ENCODE measurements at regions not wholly inside any gene's neighbourhood (a gene's known extent, or its start where the extent isn't known, plus 50 kb on each side); places are given as distances from the start of the nearest gene placed in this dataset.

DNA sequence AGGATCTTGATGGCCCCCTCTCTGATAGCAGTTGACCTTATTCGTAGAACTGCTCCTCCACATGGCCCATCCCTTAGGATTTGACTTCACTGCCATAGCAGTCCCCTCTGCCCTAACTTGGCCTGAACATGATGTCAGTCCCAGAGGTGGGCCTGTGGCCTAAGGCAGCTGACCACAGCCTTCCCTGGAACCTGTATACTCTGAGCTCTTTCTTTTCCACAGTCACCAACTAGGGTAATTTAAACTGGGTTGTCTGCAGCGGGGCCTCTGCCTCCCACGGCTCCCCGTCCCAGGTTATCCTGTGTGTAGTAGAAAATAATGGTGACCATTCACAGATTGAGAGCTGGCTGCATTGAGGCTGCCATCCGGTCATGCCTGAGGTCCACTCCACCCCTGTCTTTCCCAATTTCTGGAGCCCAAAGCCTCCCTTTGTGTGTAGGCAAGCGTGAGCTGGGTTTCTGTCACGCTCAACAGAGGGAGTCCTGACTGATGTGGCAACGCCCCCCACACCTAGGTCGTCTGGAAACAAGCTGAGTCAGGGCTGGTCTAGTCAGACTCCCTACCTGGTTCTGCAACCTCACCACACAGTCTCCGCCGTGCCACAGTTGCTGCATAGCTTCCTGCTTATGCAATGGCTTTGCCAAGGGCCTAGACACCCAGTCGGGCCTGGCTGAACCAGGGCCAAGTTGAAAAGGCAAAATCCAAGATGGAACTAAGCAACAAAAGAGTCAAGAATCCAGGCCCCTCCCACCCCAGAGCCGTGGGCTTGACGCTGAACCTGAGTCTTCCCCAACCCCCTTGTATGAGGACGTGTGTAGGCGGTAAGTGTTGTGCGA is 284.5 kb downstream of the XXYLT1 start:
- DNase-seq (ENCODE audit: extremely low read depth in 1 of 2, low read depth in 1 of 2) = no peak

DNA sequence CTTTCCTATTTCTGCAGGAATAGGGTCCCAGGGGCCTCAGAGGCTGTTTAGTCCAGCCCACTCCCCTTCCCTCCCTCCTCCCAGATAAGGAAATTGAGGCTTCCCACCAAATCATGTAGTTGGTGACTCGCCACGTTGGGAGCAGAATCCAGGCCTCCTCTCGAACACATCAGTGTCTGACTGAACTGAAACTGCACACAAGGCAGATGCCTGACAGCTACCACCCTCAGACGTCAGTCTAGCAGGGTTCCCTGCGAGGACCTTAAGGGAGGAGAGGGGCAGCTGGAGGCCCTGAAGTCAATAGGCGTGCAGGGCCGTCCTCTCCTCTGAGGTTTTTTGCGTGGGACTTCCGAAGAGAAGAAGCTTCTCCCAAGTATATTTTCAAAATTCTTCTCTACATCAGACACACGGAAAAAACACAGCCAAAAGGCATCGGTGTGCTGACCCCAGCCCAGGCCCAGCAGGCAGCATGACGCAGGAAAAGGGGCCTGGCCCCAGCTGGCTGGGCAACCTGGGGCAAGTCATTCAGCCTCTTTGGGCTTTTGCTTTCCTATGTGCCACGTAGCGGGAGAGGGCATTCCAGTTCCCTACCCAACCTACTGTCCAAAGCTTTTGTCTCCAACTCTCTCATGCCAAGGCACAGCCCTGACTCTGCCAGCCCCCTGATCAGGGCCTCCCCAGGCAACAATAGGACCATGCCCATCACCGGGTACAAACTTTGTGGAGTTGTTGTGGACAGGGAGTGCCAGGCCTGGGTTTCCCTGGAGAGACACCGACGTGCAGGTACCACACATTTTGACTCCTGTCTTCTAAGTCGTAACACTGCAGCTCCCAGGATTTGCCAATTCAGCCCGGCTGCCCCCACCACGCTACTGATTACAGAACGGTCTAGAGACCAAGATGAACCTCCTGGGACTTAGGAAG is 283.1 kb downstream of the XXYLT1 start:
- DNase-seq (ENCODE audit: extremely low read depth in 1 of 2, low read depth in 1 of 2) = no peak

DNA sequence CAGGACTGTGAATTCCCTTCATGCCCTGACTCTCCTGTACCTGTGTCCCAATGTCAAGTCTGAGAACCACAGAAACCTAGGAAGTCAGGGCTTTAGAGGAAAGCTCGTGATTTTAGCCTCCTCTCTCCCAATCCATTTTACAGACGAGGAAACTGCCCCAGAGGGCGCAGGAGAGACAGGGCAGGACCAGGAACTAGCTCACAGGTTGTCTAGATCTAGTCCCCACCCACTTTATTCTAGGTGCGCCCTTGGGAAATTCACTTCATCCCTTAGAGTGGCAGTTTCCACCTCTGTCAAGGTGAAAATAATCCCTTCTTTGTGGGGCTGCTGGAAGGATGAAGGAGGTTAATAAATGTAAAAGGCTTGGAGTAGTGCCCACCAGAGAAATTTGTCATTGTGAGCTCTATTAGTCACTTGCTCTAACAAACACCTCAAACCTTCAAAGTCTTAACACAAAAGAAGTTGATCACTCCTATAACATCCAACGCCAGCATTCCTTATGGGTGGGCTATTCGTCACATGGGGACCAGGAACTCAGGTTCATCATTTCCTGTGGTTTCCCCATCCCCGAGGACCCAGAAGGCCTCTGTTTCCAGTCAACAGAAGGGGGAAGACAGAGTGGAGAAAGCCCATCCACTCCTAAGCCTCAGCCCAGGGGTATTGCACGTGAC is 282.3 kb downstream of the XXYLT1 start:
- no peak for DNase-seq (ENCODE audit: extremely low read depth in 1 of 2, low read depth in 1 of 2)

DNA sequence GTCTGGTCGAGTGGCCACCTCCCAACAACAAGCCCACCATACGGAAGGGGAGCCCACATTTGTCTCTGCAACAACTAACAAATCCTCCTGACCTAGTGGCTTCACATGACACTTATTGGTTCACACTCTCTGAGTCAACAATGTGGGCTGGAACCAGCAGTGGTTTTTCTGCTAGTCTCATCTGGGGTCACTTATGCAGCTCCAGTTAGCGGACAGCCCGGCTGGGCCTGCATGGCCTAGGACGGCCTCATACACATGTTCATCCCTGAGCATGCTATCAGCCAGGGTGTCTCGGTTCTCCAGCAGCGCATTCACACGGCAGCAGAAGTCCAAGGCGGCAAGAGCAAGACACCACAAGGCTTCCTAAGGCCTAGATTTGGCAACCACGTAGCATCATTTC is 281.7 kb downstream of the XXYLT1 start:
- DNase-seq (ENCODE audit: extremely low read depth in 1 of 2, low read depth in 1 of 2) = no peak

DNA sequence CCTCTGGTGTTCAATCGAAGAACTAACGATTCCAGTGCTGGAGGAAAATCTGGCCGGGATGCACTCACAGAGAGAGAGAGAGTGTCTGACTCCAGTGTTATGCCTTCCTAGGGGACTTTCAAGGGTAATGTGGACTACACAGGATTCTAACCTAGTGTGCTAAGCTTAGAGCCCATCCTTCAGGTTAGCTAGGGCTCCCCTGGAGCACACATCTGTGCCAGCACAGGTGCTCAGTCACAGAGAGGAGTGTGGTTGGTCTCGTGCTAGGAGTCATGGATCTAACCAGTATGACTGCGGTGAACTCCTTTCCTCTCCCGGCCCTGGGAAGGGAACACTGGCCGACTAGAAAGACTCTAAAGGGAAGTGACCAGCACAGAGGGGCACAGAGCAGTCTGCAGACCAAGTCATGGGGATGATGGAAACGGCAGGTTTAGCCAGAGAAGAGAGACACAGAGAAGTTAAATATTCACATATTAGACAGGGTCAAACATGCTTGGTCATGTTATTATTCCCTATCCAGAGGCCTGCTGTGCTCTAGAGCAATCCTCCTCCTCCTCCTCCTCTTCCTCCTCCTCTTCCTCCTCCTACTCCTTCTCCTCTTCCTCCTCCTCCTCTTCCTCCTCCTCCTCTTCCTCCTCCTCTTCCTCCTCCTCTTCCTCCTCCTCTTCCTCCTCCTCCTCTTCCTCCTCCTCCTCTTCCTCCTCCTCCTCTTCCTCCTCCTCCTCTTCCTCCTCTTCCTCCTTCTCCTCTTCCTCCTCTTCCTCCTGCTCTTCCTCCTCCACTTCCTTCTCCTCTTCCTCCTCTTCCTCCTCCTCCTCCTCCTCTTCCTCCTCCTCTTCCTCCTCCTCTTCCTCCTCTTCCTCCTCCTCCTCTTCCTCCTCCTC is 280.3 kb downstream of the XXYLT1 start:
- no peak for DNase-seq (ENCODE audit: extremely low read depth in 1 of 2, low read depth in 1 of 2)

DNA sequence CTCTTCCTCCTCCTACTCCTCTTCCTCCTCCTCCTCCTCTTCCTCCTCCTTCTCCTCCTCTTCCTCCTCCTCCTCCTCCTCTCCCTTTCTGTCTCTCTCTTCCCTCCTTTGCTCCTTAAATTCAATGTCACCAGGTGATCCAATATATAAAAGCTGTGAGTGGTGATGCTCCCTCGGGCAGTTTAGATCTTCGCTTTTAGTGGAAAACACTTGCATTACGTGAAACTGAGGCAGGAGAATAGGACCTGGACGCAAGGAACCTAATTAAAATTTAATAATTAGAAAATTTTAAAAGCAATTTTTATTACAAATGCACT is 279.7 kb downstream of the XXYLT1 start:
- DNase-seq (ENCODE audit: extremely low read depth in 1 of 2, low read depth in 1 of 2) = no peak

DNA sequence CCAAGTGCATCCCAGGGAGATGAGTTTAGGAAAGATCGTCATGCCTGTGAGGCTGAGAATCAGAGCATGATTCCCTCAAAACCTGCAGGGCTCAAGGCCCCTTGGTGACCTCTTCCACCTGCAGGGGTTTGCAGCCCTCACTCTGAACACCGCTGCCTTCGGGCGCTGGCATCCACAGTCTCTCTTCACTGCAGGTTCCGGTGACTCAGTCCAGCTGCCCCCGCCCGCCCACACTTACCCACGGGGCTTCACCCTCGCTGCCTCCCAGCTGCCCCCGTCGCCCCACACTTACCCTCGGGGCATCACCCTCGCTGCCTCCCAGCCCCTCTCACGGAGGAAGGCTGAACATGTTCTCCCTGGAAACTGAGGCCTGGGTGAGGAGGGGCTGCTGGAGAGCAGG is 277.1 kb downstream of the XXYLT1 start:
- no peak for DNase-seq (ENCODE audit: extremely low read depth in 1 of 2, low read depth in 1 of 2)

DNA sequence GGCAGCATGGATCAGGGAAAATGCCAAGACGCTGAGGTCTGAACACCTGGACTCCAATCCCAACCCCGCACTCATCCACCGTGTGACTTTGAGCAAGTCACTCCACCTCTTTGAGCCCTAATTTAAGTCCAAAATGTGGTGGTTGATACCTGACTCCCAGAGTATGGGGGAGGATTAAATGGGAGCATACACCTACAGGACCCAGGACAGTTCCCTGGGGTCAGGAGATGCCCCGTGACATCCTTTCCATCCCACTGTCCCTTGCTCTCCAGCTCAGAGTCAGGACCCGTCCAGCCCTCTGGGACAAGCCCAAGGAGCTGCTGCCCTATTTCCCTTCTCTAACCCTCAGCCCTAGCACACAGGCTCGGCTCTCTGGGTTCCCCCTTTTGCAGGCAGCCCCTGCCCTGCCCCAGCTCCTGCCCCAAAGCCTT is 276.4 kb downstream of the XXYLT1 start:
- no peak for DNase-seq (ENCODE audit: extremely low read depth in 1 of 2, low read depth in 1 of 2)

DNA sequence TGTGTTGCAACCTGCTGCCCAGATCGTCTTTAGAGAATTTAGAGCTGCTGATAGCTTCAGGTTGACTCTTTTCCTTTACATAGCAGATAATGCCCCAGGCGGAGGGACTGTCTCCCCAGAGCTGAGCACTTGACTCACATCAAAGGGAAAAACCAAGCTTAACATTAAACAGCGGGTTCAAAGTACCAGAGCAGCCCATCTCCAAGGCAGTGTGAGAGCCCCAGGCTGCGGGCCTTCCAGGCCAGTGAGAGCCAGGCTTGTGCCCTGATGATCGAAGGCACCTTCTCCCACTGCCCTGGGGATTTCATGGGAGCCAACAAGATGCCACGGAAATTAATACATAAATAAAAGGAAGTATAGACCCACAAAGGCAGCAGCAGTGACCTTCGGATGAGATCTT is 275.6 kb downstream of the XXYLT1 start:
- DNase-seq (ENCODE audit: extremely low read depth in 1 of 2, low read depth in 1 of 2) = no peak

DNA sequence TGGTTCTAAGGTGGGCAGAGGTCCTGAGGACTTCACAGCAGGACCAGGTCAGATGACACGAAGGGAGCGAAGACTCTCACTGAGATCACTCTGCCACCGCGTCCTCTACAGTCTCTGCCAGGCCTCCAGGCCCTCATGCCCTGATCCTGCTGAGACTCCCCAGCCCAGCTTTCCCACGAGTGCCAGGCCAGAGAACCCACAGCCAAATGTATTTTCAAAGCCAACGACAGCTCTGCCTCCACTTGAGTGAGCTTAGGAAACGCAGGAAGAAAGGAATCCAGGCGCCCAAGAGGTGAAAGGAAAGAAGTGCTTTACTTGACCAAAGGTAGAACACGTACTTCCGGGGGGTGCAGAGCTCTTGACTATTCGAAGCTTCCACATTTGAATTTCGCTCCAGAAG is 275.0 kb downstream of the XXYLT1 start:
- no peak for DNase-seq (ENCODE audit: extremely low read depth in 1 of 2, low read depth in 1 of 2)

DNA sequence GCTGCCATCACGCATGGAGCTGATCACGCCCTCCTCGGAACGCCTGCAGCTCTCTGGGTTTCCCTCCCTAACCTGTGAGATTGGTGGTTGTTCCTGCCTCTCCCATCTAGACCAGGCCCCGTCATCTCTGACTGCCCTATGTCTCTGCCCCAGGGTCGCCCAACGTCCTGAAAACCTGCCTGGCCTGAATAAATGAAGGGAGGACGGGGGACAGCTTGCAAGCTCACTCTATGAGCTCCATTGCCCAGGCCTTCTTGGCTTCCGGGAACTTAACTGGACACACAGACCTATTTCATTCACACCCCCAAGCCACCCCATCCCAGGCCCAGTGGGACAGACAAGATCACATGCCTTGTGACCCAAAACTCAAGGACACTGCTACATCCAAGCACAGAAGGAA is 274.2 kb downstream of the XXYLT1 start:
- DNase-seq (ENCODE audit: extremely low read depth in 1 of 2, low read depth in 1 of 2) = no peak

DNA sequence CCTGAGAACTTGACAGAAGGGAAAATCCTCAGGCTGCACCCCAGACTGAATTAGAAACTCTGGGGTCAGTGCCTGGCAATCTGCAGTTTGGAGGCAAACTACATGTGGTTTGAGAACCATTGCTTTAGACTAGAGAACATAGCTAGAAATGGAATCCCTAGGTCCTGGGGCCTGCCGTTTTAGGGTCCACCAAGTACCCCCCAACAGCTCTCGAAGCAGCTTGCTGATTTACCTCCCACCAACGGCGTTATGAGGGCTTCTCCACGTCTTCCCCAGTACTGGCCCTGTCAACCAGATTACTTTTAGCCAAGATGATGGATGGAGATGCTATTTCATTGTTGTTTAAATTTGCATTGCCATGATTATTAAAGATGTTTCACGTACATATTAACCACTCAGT is 272.5 kb downstream of the XXYLT1 start:
- no peak for DNase-seq (ENCODE audit: extremely low read depth in 1 of 2, low read depth in 1 of 2)

DNA sequence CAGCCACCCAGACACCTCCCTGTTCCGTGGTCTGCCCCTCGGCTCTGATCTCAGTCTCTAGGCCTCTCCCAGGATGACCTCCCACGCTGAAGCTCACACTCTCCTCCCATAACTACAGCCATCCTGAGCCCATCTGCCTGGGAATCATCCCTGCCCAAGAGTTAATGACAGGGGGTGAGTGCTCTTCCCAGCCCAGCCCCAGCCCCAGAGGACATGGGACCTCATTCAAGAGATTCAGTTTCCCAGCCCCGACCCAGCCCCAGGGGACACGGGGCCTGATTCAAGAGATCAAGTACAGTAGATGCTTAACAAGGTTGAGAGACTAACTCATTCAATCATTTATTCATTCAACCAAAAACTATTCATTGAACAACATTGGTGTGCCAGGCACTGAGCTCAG is 272.0 kb downstream of the XXYLT1 start:
- no peak for DNase-seq (ENCODE audit: extremely low read depth in 1 of 2, low read depth in 1 of 2)

DNA sequence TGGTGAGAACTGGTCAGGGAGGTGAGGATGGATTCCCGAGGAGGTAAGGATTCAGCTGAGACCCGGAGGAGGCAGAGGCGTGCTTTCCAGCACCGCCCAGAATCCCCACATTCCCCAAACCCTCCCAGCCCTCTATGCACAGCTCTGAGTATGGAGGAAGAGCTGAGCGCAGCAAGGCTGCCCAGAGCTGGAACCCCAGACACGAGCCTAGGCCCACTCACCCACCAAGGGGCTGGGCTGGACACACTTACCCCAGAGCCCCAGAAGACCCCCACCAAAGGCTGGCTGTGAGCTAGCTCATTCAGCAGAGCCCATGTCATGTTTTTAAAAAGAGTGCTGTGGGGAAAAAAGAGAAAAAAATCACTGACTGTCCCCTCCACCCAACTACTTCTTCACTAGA is 271.5 kb downstream of the XXYLT1 start:
- DNase-seq (ENCODE audit: extremely low read depth in 1 of 2, low read depth in 1 of 2) = no peak

DNA sequence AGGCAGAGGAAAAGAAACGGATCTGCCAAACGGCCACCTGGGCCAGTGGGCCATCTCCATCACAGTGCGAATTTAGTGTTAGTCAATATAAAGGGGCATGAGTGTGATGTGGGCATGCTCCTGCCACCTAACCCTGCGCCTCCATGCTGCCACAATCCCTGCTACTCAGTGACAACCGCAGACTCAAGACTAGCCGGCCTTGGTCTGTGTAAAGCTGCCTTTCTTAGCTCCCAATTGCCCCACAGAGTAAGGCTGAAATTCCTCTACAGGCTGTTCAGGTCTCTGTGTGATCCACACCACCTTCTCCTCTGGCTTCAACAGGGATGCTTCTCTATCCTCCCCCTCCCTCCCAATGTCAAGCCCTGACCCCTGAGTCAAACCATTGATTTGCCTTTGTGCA is 269.7 kb downstream of the XXYLT1 start:
- no peak for DNase-seq (ENCODE audit: extremely low read depth in 1 of 2, low read depth in 1 of 2)

DNA sequence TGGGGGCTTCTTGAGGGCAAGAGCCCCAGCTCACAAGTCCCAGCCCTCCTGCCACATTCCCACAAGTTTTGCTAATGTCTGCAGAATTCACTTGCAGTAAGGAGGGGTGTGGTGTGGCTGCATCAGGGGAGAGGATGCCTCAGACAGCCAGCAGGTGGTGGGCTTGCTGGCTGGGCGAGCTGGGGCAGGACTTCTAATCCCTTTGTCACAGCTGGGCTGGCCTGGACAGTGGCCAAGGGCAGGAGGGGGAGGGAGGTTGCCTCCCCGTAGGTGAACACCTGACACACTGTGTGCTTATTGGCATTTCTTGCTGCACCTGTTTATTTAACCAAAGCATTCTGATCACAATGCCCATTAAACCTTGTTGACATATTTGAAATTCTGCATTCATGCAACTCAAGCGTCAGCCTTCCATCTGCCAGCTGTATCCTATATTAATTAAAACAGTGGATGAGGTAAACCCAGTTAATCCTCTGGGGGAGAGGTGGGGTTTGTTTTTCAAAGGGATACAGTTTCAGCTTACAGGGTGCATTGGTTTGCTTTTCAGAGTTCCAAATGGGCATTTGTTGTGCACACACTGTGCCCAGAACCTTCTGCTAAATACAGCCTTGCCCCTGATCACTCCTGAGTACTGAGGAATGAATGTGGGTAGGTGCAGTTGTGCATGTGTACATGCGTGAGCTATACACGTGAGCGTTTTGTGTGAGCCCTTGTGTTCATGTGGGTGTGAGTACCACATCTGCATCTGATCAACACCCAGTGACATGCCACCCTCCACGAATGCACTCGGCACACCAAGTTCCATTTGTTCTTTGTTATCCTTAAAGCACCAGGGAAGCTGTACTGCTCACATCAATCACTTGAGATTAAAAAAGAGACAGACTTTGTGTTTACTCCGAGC is 268.7 kb downstream of the XXYLT1 start:
- DNase-seq (ENCODE audit: extremely low read depth in 1 of 2, low read depth in 1 of 2) = no peak

DNA sequence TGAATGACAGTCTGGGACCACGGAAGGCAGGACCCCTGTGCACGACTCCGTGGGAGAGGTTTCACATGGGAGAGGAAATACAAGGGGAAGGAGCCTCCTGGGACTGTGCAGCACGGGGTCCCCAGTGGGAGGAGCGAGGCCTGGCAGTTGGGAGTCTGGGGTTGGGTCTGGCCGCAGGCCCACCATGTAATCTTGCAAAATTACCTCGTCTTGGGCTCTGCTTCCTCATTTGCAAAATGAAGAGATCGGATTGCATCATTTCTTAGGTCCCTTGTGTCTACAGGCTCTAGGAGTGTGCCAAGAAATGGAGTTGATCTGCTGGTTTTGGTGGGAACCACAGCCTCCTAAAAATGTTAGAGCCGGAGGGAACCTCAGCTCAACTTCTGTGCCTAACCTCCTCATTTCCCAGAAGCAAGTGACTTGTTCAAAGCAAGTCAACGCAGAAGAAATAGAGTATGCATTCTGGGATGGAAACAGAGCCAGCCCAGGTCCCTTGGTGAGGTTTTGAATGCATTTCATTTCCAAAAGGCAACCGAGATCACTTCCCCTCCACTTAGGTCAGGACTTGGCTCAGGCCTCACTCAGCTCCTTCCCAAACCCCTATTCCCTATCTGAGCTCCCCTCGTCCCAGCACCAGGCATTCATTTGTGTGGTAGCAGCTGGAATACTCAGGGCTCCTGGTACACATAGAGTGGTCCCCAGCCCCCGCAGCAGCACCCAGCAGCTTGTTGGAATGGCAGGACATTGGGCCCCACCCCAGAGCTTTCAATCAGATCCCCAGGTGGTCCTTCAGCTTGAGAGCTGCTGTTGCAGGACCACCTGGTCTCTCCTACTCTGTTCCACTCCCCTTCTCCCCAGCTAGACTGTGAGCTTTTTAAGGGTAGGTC is 267.7 kb downstream of the XXYLT1 start:
- DNase-seq (ENCODE audit: extremely low read depth in 1 of 2, low read depth in 1 of 2) = no peak

DNA sequence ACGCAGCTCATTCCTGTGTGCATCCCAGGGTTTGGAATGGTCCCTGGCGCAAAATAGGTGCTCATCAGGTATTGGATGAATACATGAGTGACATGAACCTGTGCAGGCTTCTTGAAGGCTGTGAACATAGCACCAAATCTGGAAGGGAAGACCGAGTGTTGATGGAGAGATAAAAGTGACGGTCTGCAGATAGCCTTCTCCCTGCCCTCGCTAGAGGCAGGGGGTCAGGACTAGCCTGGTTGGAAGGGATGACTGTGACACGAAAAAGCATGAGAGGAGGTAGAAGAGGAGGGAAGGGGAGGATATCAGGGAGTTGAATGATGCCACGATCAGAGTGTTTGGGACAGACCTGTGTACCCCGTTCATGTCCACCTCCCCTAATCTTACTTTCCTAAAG is 267.1 kb downstream of the XXYLT1 start:
- DNase-seq (ENCODE audit: extremely low read depth in 1 of 2, low read depth in 1 of 2) = no peak
